ENCODE measurements at regions not wholly inside any gene's neighbourhood (a gene's known extent, or its start where the extent isn't known, plus 50 kb on each side); places are given as distances from the start of the nearest gene placed in this dataset.
"Not testable (repeated sequence)": the region's sequence is repeated elsewhere in the genome, so short reads cannot be mapped to it uniquely, and the experiment has no call there.

DNA sequence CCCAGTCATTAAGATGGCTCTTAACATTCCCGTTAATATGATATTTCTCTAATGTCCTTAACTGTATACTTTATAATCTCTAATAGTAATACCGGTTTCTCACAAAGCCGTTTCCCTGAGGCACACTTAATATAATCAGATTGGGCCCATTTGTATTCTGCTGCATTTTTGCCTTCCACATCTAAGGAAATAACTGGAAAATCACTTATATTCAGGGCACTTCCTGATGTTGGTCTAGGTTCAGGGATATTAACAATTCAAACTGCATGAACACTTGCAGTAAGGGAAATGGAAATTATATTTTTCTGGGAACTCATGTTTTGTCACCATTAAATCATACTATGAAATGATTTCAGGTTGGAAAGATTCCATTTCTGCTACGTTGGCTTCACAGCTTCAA lies 119.8 kb downstream of the TPR start:
- DNase-seq: no peak

DNA sequence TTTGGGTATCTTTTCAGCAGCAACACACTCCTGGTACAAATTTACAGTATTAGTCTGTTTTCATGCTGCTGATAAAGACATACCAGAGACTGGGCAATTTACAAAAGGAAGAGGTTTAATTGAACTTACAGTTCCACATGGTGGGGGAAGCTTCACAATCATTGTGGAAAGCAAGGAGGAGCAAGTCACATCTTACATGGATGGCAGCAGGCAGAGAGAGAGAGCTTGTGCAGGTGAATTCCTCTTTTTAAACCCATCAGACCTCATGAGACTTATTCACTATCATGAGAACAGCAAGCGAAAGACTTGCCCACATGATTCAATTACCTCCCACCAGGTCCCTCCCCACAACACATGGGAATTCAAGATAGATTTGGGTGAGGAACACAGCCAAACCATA lies 124.5 kb downstream of the TPR start:
- DNase-seq: no peak

DNA sequence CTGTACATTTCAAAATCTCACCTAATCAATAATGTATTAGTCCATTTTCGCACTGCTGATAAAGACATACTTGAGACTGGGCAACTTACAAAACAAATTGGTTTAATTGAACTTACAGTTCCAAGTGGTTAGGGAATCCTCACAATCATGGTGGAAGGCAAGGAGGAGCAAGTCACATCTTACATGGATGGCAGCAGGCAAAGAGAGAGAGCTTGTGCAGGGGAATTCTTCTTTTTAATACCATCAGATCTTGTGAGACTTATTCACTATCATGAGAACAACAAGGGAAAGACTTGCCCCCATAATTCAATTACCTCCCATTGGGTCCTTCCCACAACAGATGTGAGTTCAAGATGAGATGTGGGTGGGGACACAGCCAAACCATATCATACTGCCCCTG lies 126.4 kb downstream of the TPR start:
- not testable (repeated sequence) for DNase-seq

DNA sequence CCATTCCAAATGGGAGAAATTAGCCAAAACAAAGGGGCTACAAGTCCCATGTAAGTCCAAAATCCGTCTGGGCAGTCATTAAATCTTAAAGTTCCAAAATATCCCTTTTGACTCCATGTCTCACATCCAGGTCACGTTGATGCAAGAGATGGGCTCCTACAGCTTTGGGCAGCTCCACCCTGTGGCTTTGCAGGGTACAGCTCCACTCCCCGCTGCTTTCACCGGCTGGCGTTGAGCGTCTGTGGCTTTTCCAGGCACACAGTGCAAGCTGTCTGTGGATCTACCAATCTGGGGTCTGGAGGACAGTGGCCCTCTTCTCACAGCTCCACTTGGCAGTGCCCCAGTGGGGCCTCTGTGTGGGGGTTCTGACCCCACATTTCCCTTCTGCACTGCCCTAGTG lies 130.2 kb downstream of the TPR start:
- peak; percentile 16 for DNase-seq
